Tibial nerve (tissue), 3 donors: ENCODE measurements at regions not wholly inside any gene's neighbourhood (a gene's known extent, or its start where the extent isn't known, plus 50 kb on each side); places are given as distances from the start of the nearest gene placed in this dataset.
A peak's percentile ranks its signal among the peaks of the same experiment; 100 is the strongest.

Experiments used
- CTCF ChIP-seq, 5 experiments: fragments of 200-600 bp in 3 of 5; fragments of 450-650 bp in 2 of 5; sonication (generic) in 3 of 5; IDR thresholded peaks; one replicate each; pipeline ENCODE4 v1.5.1; 2016 to 2019; ENCODE audit warnings: antibody characterized with exemption in 5 of 5, mild to moderate bottlenecking in 3 of 5, moderate library complexity in 2 of 5
- POLR2A ChIP-seq, 2 donors: fragments of 450-650 bp; IDR thresholded peaks; one replicate each; pipeline ENCODE4 v1.6.1; 2017; ENCODE audit warnings: antibody characterized with exemption in 2 of 2, mild to moderate bottlenecking in 2 of 2, moderate library complexity in 2 of 2

- peak in 4 of 5 experiments; percentile 11 to 36 (median 22) for TF ChIP-seq CTCF (IDR thresholded peaks at IDR 0.05)
- TF ChIP-seq POLR2A (IDR thresholded peaks at IDR 0.05) = no peak
These were observed 507.8 kb upstream of the MKI67 start for GRCh38 chr10:128633864-128634540.
